ENCODE measurements at regions not wholly inside any gene's neighbourhood (a gene's known extent, or its start where the extent isn't known, plus 50 kb on each side); places are given as distances from the start of the nearest gene placed in this dataset.

DNA sequence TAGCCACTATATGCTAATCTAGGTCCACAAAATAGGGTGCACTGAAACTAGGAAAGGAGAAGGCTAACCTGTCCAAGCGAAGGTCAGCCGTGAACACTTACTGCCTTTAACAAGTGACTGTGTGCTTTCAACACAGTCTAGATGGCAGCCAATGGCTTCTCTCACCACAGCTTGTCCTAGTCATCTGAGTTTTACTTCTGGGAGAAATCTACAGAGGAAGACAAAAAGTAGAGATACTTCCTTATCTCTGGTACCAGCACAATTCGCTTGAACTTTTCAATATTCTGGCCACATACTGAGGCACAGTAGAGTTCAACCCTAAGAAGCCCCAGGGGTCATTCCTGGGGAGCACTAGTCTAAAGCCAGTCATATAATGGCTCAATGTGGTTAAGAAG is 176.9 kb downstream of the BTG1 start:
- no peaks in the 10 kb centered on the region for H3K27me3 ChIP-seq (ENCODE audit: control insufficient read depth, insufficient read depth, low read length)
- H3K4me3 ChIP-seq (ENCODE audit: low read length): no peak overlapping the region
- WGBS (ENCODE audit: insufficient coverage, insufficient read length): no CpG with 5 or more reads among the region's 3 CpGs
- H3K4me1 ChIP-seq (ENCODE audit: control insufficient read depth, insufficient read depth, low read length): no peaks in the 10 kb centered on the region
- H3K36me3 ChIP-seq (ENCODE audit: control insufficient read depth, insufficient read depth, low read length): no peaks in the 10 kb centered on the region
- H3K27ac ChIP-seq (ENCODE audit: low read length): no peak overlapping the region
- no peak for DNase-seq (ENCODE audit: low read depth, low spot score)
- no peaks in the 10 kb centered on the region; the same call in 1 of the 2 replicates for H3K9me3 ChIP-seq (ENCODE audit: control insufficient read depth, insufficient read depth, low read length)

DNA sequence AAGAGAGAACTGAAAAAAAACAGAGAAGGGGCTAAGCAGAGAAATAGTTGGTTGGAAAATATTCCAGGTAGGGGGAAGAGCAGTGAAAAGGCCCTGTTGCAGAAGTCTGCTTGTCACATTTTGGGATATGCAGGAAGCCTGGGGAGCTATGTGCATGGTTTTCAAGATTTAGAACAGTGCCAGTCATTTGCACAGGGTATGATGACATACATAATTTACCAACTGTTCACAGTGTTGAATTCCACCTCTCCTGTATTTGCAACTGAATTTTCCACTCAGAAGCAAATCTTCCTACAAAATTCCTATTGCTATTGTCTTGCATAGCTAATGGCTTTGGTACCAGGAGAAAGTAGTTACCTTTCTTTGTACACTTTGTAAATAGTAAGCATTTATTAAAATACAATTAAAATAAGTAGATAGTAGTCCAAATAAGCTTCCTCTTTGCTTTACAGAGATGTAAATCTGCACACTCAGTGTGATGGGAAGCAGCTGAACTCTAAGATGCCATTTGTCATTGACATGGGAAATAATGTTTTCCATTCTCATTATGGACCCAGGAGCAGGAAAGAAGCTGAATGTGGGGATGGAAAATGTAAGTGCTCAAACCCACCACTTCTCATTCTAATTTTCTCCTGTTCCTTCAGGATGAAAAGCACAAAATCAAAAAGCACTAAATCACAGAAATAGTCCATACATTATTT is 177.4 kb downstream of the BTG1 start:
- no peak overlapping the region for H3K4me3 ChIP-seq (ENCODE audit: low read length)
- no peak overlapping the region for H3K27ac ChIP-seq (ENCODE audit: low read length)
- H3K36me3 ChIP-seq (ENCODE audit: control insufficient read depth, insufficient read depth, low read length): no peaks in the 10 kb centered on the region
- H3K4me1 ChIP-seq (ENCODE audit: control insufficient read depth, insufficient read depth, low read length): no peaks in the 10 kb centered on the region
- H3K27me3 ChIP-seq (ENCODE audit: control insufficient read depth, insufficient read depth, low read length): no peaks in the 10 kb centered on the region
- DNase-seq (ENCODE audit: low read depth, low spot score): no peak
- H3K9me3 ChIP-seq (ENCODE audit: control insufficient read depth, insufficient read depth, low read length): no peaks in the 10 kb centered on the region; the same call in 1 of the 2 replicates

DNA sequence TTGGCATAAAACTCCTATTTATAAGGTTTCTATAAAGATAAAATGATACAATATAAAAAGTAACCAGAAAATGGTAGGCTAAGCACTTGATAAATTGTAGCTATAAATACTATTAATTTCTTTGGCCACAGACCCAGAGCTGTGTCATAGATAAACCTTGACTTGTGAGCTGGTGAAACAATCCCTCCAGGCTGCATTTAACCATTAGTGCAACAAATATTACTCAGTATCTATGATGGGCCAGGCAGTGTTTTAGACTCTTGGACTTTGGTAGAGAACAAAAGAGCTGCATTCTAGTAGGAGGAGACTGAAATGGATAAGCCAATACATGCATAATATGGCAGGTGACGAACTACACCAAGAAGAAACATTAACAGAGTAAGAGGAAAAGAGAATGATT is 178.1 kb downstream of the BTG1 start:
- Histone ChIP-seq H3K27me3 (ENCODE audit: control insufficient read depth, insufficient read depth, low read length) (no peaks in the 10 kb centered on the region), H3K9me3 (ENCODE audit: control insufficient read depth, insufficient read depth, low read length) (no peaks in the 10 kb centered on the region; the same call in 1 of the 2 replicates), H3K4me1 (ENCODE audit: control insufficient read depth, insufficient read depth, low read length) (no peaks in the 10 kb centered on the region), H3K27ac (ENCODE audit: low read length) (no peak overlapping the region), H3K4me3 (ENCODE audit: low read length) (no peak overlapping the region), H3K36me3 (ENCODE audit: control insufficient read depth, insufficient read depth, low read length) (no peaks in the 10 kb centered on the region)
- WGBS (ENCODE audit: insufficient coverage, insufficient read length): no CpG with 5 or more reads among the region's 1 CpG
- no peak for DNase-seq (ENCODE audit: low read depth, low spot score)

DNA sequence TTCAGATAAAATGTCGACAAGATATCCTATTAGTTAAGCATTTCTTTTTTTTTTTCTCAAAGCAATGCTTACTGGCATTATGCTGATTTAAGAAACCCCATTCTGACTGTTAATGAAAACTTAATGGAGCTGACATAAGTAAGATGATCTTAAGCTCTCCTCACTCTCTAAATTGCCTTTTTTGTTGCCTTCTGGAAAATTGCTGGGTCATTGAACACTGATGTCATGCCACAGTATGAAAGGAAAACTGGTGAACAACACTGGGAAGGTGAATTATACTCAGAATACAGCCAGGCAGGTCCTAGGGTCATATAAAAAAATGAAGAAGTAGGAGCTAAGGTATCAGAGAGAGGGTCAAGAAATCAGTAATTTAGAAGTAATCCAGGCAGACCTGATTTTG is 179.9 kb downstream of the BTG1 start:
- Histone ChIP-seq H3K27ac (ENCODE audit: low read length) (no peak overlapping the region), H3K36me3 (ENCODE audit: control insufficient read depth, insufficient read depth, low read length) (no peaks in the 10 kb centered on the region), H3K4me3 (ENCODE audit: low read length) (no peak overlapping the region), H3K27me3 (ENCODE audit: control insufficient read depth, insufficient read depth, low read length) (no peaks in the 10 kb centered on the region), H3K4me1 (ENCODE audit: control insufficient read depth, insufficient read depth, low read length) (no peaks in the 10 kb centered on the region), H3K9me3 (ENCODE audit: control insufficient read depth, insufficient read depth, low read length) (no peaks in the 10 kb centered on the region; the same call in 1 of the 2 replicates)
- no peak for DNase-seq (ENCODE audit: low read depth, low spot score)
- WGBS (ENCODE audit: insufficient coverage, insufficient read length): no CpG with 5 or more reads among the region's 1 CpG

DNA sequence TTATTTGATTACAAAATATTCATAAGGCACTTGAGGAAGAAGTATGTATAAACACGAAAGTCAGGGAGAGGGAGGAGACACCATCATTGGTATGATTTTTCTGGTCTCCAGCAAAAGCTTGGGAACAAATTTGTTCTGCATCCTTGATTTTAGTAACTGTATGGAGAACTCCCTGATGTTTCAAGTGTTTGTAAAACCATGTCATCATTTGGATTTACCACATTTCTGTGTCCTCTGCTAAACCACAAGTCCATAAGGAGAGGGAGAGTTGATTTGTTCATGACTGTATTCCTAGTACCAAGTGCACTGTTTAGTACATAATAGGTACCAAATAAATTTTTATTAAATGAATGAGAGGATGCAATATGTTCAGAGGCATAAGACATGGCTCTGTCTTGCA is 181.1 kb downstream of the BTG1 start:
- H3K4me3 ChIP-seq (ENCODE audit: low read length): no peak overlapping the region
- no peak overlapping the region for H3K27ac ChIP-seq (ENCODE audit: low read length)
- H3K4me1 ChIP-seq (ENCODE audit: control insufficient read depth, insufficient read depth, low read length): no peaks in the 10 kb centered on the region
- no peak for DNase-seq (ENCODE audit: low read depth, low spot score)
- no peaks in the 10 kb centered on the region for H3K9me3 ChIP-seq (ENCODE audit: control insufficient read depth, insufficient read depth, low read length)
- no peaks in the 10 kb centered on the region for H3K27me3 ChIP-seq (ENCODE audit: control insufficient read depth, insufficient read depth, low read length)
- WGBS (ENCODE audit: insufficient coverage, insufficient read length): no CpG with 5 or more reads among the region's 1 CpG
- no peaks in the 10 kb centered on the region for H3K36me3 ChIP-seq (ENCODE audit: control insufficient read depth, insufficient read depth, low read length)

DNA sequence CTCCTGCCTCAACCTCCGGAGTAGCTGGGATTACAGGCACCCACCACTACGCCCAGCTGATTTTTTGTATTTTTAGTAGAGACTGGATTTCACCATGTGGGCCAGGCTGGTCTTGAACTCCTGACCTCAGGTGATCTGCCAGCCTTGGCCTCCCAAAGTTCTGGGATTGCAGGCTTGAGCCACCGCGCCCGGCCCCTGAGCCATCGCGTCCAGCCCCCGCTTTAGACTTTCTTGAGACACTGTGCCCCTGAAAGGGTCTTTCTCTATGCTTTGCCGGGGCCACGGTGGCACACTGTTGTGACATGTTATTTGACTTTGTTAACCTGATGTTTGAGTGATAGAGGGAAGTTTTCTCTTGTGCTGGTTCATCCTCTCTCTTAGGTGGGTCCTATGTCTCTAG is 186.4 kb downstream of the BTG1 start:
- WGBS (ENCODE audit: insufficient coverage, insufficient read length): no CpG with 5 or more reads among the region's 10 CpGs
- Histone ChIP-seq H3K36me3 (ENCODE audit: control insufficient read depth, insufficient read depth, low read length) (no peaks in the 10 kb centered on the region), H3K27ac (ENCODE audit: low read length) (no peak overlapping the region), H3K4me1 (ENCODE audit: control insufficient read depth, insufficient read depth, low read length) (no peaks in the 10 kb centered on the region), H3K9me3 (ENCODE audit: control insufficient read depth, insufficient read depth, low read length) (no peaks in the 10 kb centered on the region), H3K4me3 (ENCODE audit: low read length) (no peak overlapping the region), H3K27me3 (ENCODE audit: control insufficient read depth, insufficient read depth, low read length) (no peaks in the 10 kb centered on the region)
- DNase-seq (ENCODE audit: low read depth, low spot score): no peak

DNA sequence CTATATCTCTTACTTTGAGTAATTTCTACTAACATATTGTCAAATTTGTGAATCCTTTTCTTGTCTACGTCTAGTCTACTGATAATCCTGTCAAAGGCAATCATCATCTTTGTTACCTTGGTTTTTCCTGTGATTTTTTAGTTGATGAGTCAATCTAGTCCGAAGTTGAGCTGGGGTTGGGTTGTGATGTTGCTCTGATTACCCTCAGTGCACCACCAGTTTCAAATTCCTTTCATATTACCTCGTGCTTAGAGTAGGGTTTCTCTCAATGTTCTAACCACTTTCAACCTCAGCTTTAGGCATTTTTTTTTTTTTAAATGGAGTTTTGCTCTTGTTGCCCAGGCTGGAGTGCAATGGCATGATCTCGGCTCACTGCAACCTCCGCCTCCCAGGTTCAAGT is 186.8 kb downstream of the BTG1 start:
- H3K27ac ChIP-seq (ENCODE audit: low read length): no peak overlapping the region
- no peaks in the 10 kb centered on the region for H3K9me3 ChIP-seq (ENCODE audit: control insufficient read depth, insufficient read depth, low read length)
- no peaks in the 10 kb centered on the region for H3K36me3 ChIP-seq (ENCODE audit: control insufficient read depth, insufficient read depth, low read length)
- H3K4me3 ChIP-seq (ENCODE audit: low read length): no peak overlapping the region
- DNase-seq (ENCODE audit: low read depth, low spot score): no peak
- no CpG with 5 or more reads among the region's 5 CpGs for WGBS (ENCODE audit: insufficient coverage, insufficient read length)
- H3K4me1 ChIP-seq (ENCODE audit: control insufficient read depth, insufficient read depth, low read length): no peaks in the 10 kb centered on the region
- H3K27me3 ChIP-seq (ENCODE audit: control insufficient read depth, insufficient read depth, low read length): no peaks in the 10 kb centered on the region

DNA sequence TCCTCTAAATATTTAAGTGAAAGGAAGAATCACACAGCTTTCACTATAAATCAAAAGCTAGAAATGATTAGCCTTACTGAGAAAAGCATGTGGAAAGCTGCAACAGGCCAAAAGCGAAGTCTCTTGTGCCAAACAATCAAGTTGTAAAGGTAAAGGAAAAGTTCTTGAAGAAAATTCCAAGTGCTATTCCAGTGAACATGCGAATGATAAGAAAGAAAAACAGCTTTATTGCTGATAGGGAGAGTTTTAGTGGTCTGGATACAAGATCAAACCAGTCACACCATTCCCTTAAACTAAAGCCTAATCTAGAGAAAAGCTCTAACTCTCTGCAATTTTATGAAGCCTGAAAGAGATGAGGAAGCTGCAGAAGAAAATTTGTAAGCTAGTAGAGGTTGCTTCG is 190.9 kb downstream of the BTG1 start:
- no CpG with 5 or more reads among the region's 3 CpGs for WGBS (ENCODE audit: insufficient coverage, insufficient read length)
- Histone ChIP-seq H3K36me3 (ENCODE audit: control insufficient read depth, insufficient read depth, low read length) (no peaks in the 10 kb centered on the region), H3K27ac (ENCODE audit: low read length) (no peak overlapping the region), H3K27me3 (ENCODE audit: control insufficient read depth, insufficient read depth, low read length) (no peaks in the 10 kb centered on the region), H3K4me1 (ENCODE audit: control insufficient read depth, insufficient read depth, low read length) (no peaks in the 10 kb centered on the region), H3K4me3 (ENCODE audit: low read length) (no peak overlapping the region), H3K9me3 (ENCODE audit: control insufficient read depth, insufficient read depth, low read length) (no peaks in the 10 kb centered on the region)
- DNase-seq (ENCODE audit: low read depth, low spot score): no peak

DNA sequence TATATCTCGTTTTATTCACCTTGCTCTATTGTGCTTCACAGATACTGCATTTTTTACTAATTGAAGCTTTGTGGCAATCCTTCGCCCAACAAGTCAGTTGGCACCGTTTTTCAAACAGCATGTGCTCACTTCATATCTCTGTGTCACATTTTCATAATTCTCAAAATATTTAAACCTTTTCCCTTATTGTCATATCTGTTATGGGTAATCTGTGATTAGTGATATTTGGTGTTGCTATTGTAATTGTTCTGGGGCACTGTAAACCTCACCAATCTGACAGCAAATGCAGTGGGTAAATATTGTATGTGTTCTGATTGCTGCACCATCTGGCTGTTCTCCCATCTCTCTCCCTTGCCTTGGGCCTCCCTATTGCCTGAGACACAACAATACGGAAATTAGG is 191.3 kb downstream of the BTG1 start:
- DNase-seq (ENCODE audit: low read depth, low spot score): no peak
- Histone ChIP-seq H3K4me1 (ENCODE audit: control insufficient read depth, insufficient read depth, low read length) (no peaks in the 10 kb centered on the region), H3K36me3 (ENCODE audit: control insufficient read depth, insufficient read depth, low read length) (no peaks in the 10 kb centered on the region), H3K4me3 (ENCODE audit: low read length) (no peak overlapping the region), H3K27ac (ENCODE audit: low read length) (no peak overlapping the region), H3K27me3 (ENCODE audit: control insufficient read depth, insufficient read depth, low read length) (no peaks in the 10 kb centered on the region), H3K9me3 (ENCODE audit: control insufficient read depth, insufficient read depth, low read length) (no peaks in the 10 kb centered on the region)
- no CpG with 5 or more reads among the region's 4 CpGs for WGBS (ENCODE audit: insufficient coverage, insufficient read length)

DNA sequence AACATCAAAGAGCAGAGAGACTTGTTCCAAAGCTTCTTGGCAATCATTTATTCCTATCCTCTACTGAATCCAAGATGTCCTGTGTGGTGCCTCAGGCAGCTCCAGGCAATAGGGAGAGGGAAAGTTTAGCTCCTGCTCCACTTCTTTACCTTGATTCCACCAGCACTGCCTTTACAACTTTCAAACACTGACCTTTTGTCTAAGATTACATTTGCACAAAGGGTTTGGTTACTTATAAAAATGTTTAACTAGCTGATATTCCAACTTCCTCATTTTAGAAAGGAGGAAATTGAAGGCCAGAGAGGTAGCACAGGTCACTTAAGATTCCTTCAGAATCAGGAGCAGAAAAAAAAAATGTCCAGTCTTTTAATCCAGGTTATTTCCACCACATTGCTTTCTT is 192.7 kb downstream of the BTG1 start:
- Histone ChIP-seq H3K27me3 (ENCODE audit: control insufficient read depth, insufficient read depth, low read length) (no peaks in the 10 kb centered on the region), H3K4me1 (ENCODE audit: control insufficient read depth, insufficient read depth, low read length) (no peaks in the 10 kb centered on the region), H3K36me3 (ENCODE audit: control insufficient read depth, insufficient read depth, low read length) (no peaks in the 10 kb centered on the region), H3K27ac (ENCODE audit: low read length) (no peak overlapping the region), H3K4me3 (ENCODE audit: low read length) (no peak overlapping the region), H3K9me3 (ENCODE audit: control insufficient read depth, insufficient read depth, low read length) (no peaks in the 10 kb centered on the region)
- no peak for DNase-seq (ENCODE audit: low read depth, low spot score)

DNA sequence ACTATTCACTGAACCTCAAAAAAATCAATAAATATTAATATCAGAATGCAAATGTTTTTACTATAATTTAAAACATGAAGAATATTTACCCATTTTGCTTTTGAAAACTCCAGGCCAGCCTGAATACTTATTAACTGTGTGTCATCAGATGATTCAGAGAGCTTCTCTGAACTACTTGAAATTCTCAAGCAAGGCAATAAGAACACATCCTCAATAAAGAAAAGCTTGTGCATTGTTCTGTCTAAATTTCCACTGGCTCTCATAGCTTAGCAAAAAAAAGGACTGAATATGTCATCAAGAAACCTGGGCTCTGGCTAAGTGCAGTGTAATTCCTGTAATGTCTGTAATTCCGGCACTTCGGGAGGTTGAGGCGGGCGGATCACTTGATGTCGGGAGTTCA is 194.1 kb downstream of the BTG1 start:
- Histone ChIP-seq H3K27me3 (ENCODE audit: control insufficient read depth, insufficient read depth, low read length) (no peaks in the 10 kb centered on the region), H3K27ac (ENCODE audit: low read length) (no peak overlapping the region), H3K36me3 (ENCODE audit: control insufficient read depth, insufficient read depth, low read length) (no peaks in the 10 kb centered on the region), H3K4me3 (ENCODE audit: low read length) (no peak overlapping the region), H3K9me3 (ENCODE audit: control insufficient read depth, insufficient read depth, low read length) (no peaks in the 10 kb centered on the region), H3K4me1 (ENCODE audit: control insufficient read depth, insufficient read depth, low read length) (no peaks in the 10 kb centered on the region)
- DNase-seq (ENCODE audit: low read depth, low spot score): no peak
- no CpG with 5 or more reads among the region's 5 CpGs for WGBS (ENCODE audit: insufficient coverage, insufficient read length)
